ENCODE measurements at regions not wholly inside any gene's neighbourhood (a gene's known extent, or its start where the extent isn't known, plus 50 kb on each side); places are given as distances from the start of the nearest gene placed in this dataset.

- TF ChIP-seq POLR2A (IDR thresholded peaks at IDR 0.05) (no peak), POLR2AphosphoS5 (IDR thresholded peaks at IDR 0.05) (no peak), CTCF (IDR thresholded peaks at IDR 0.05) (no peak), EP300 (IDR thresholded peaks at IDR 0.05) (no peak)
- Histone ChIP-seq H3K27me3 (no peaks in the 10 kb centered on the region), H3K36me3 (no peaks in the 10 kb centered on the region), H3K9me3 (no peaks in the 10 kb centered on the region), H3K27ac (no peak overlapping the region), H3K4me3 (no peak overlapping the region), H3K4me1 (no peaks in the 10 kb centered on the region)
- DNase-seq (ENCODE audit: low spot score in 2 of 2), result no peak
- 87% methylated on average over 2 of the region's 2 CpGs for WGBS
Observed at GRCh38 chr4:128337863-128338262, 50.2 kb upstream of the PGRMC2 start.

All from suprapubic skin (tissue), 4 donors.